KMS-11 (cell line): ENCODE measurements at regions not wholly inside any gene's neighbourhood (a gene's known extent, or its start where the extent isn't known, plus 50 kb on each side); places are given as distances from the start of the nearest gene placed in this dataset.

Experiments used
- H2AFZ ChIP-seq: fragments of 200-600 bp; sonication (generic); 2 replicates; pipeline ENCODE4 v1.6.1; 2016; ENCODE audit warnings: antibody characterized with exemption, mixed run types, low read depth
- H3K27ac ChIP-seq: fragments of 200-600 bp; sonication (generic); 2 replicates; pipeline ENCODE4 v1.6.1; 2016; ENCODE audit warnings: mild to moderate bottlenecking, mixed run types
- H3K27me3 ChIP-seq: fragments of 200-600 bp; sonication (generic); 2 replicates; pipeline ENCODE4 v1.6.1; 2017; ENCODE audit warnings: mild to moderate bottlenecking, low read depth, mixed run types, moderate library complexity; ENCODE audit not compliant: insufficient read depth
- H3K36me3 ChIP-seq: fragments of 200-600 bp; sonication (generic); 2 replicates; pipeline ENCODE4 v1.6.1; 2017; ENCODE audit warnings: mild to moderate bottlenecking, mixed run types; ENCODE audit not compliant: insufficient read depth
- H3K4me1 ChIP-seq: fragments of 200-600 bp; sonication (generic); 2 replicates; pipeline ENCODE4 v1.6.1; 2016; ENCODE audit warnings: mild to moderate bottlenecking, low read depth, mixed run types; ENCODE audit not compliant: poor library complexity, severe bottlenecking
- H3K4me2 ChIP-seq: fragments of 200-600 bp; sonication (generic); 2 replicates; pipeline ENCODE4 v1.7.0; 2016; ENCODE audit warnings: mild to moderate bottlenecking, mixed run types
- H3K4me3 ChIP-seq: fragments of 200-600 bp; sonication (generic); IDR thresholded peaks from 2 replicates; pipeline ENCODE4 v1.6.1; 2017; ENCODE audit warnings: low read depth, low read length, mixed read lengths; ENCODE audit not compliant: insufficient read depth
- H3K79me2 ChIP-seq: fragments of 200-600 bp; sonication (generic); 2 replicates; pipeline ENCODE4 v1.6.1; 2016; ENCODE audit warnings: low read depth, mixed run types; ENCODE audit not compliant: insufficient read depth
- H3K9ac ChIP-seq: fragments of 200-600 bp; sonication (generic); 2 replicates; pipeline ENCODE4 v1.6.1; 2016; ENCODE audit warnings: mild to moderate bottlenecking, mixed run types
- H4K20me1 ChIP-seq: fragments of 200-600 bp; sonication (generic); 2 replicates; pipeline ENCODE4 v1.6.1; 2016; ENCODE audit warnings: mild to moderate bottlenecking, mixed run types; ENCODE audit not compliant: insufficient read depth
- CTCF ChIP-seq: fragments of 200-600 bp; sonication (generic); conservative IDR thresholded peaks from 2 replicates; pipeline ENCODE4 v1.6.1; 2017; ENCODE audit warnings: low read depth, mild to moderate bottlenecking, antibody characterized with exemption, low read length, moderate library complexity, mixed read lengths

- Histone ChIP-seq H3K4me1 (no peaks in the 10 kb centered on the region), H3K4me3 (no peak overlapping the region), H3K9ac (no peak overlapping the region), H3K4me2 (no peak overlapping the region), H4K20me1 (no peaks in the 10 kb centered on the region), H3K79me2 (no peaks in the 10 kb centered on the region), H2AFZ (no peak overlapping the region), H3K27ac (no peak overlapping the region), H3K36me3 (no peaks in the 10 kb centered on the region), H3K27me3 (no peaks in the 10 kb centered on the region)
- TF ChIP-seq CTCF: no peak
Measured at GRCh38 chr10:78319371-78319770, 285.7 kb downstream of the RPS24 start.

- Histone ChIP-seq H3K4me1 (no peaks in the 10 kb centered on the region), H3K27ac (no peak overlapping the region), H3K4me2 (no peak overlapping the region), H3K4me3 (no peak overlapping the region), H3K79me2 (no peaks in the 10 kb centered on the region), H4K20me1 (no peaks in the 10 kb centered on the region), H3K9ac (no peak overlapping the region), H2AFZ (no peak overlapping the region), H3K27me3 (no peaks in the 10 kb centered on the region), H3K36me3 (no peaks in the 10 kb centered on the region)
- no peak for TF ChIP-seq CTCF
Measured at GRCh38 chr10:78319841-78320240, 286.2 kb downstream of the RPS24 start.

- H3K4me3 ChIP-seq: no peak overlapping the region
- no peaks in the 10 kb centered on the region for H3K27me3 ChIP-seq
- H3K27ac ChIP-seq: no peak overlapping the region
- no peaks in the 10 kb centered on the region for H3K4me1 ChIP-seq
- no peaks in the 10 kb centered on the region for H4K20me1 ChIP-seq
- no peak overlapping the region for H3K4me2 ChIP-seq
- H2AFZ ChIP-seq: no peak overlapping the region
- no peaks in the 10 kb centered on the region for H3K36me3 ChIP-seq
- TF ChIP-seq CTCF: no peak
- H3K9ac ChIP-seq: no peak overlapping the region
- no peaks in the 10 kb centered on the region for H3K79me2 ChIP-seq
Measured at GRCh38 chr10:78320506-78320905, 286.8 kb downstream of the RPS24 start.

GRCh38 chr10:78321000-78321399 lies 287.3 kb downstream of the RPS24 start:
- no peak overlapping the region for H3K9ac ChIP-seq
- no peak overlapping the region for H3K4me2 ChIP-seq
- no peak overlapping the region for H2AFZ ChIP-seq
- H3K27me3 ChIP-seq: no peaks in the 10 kb centered on the region
- H3K27ac ChIP-seq: no peak overlapping the region
- no peaks in the 10 kb centered on the region for H3K79me2 ChIP-seq
- no peak for TF ChIP-seq CTCF
- no peak overlapping the region for H3K4me3 ChIP-seq
- H3K36me3 ChIP-seq: no peaks in the 10 kb centered on the region
- H3K4me1 ChIP-seq: no peaks in the 10 kb centered on the region
- no peaks in the 10 kb centered on the region for H4K20me1 ChIP-seq

GRCh38 chr10:78321500-78321899 lies 287.8 kb downstream of the RPS24 start:
- H3K27me3 ChIP-seq: no peaks in the 10 kb centered on the region
- TF ChIP-seq CTCF: no peak
- H3K9ac ChIP-seq: no peak overlapping the region
- H3K27ac ChIP-seq: no peak overlapping the region
- no peak overlapping the region for H3K4me2 ChIP-seq
- H3K4me1 ChIP-seq: no peaks in the 10 kb centered on the region
- no peaks in the 10 kb centered on the region for H3K79me2 ChIP-seq
- no peak overlapping the region for H3K4me3 ChIP-seq
- no peaks in the 10 kb centered on the region for H3K36me3 ChIP-seq
- no peak overlapping the region for H2AFZ ChIP-seq
- no peaks in the 10 kb centered on the region for H4K20me1 ChIP-seq
